ENCODE measurements at regions not wholly inside any gene's neighbourhood (a gene's known extent, or its start where the extent isn't known, plus 50 kb on each side); places are given as distances from the start of the nearest gene placed in this dataset.
"Not testable (repeated sequence)": the region's sequence is repeated elsewhere in the genome, so short reads cannot be mapped to it uniquely, and the experiment has no call there.

- no peak for DNase-seq
Observed at GRCh38 chr4:162610116-162610515, 446.3 kb upstream of the FSTL5 start.

GRCh38 chr4:162586266-162586665 is 422.5 kb upstream of the FSTL5 start:
- no peak for DNase-seq

GRCh38 chr4:162582180-162582579 is 418.4 kb upstream of the FSTL5 start:
- no peak for DNase-seq

GRCh38 chr4:162565730-162566129 is 401.9 kb upstream of the FSTL5 start:
- DNase-seq: no peak

GRCh38 chr4:162560073-162560472 is 396.3 kb upstream of the FSTL5 start:
- no peak for DNase-seq

- DNase-seq: no peak
Observed at GRCh38 chr4:162557516-162558106, 393.8 kb upstream of the FSTL5 start.

- DNase-seq: no peak
Observed at GRCh38 chr4:162535121-162535520, 371.3 kb upstream of the FSTL5 start.

- DNase-seq: no peak
Observed at GRCh38 chr4:162523171-162523570, 359.4 kb upstream of the FSTL5 start.

- DNase-seq: no peak
Observed at GRCh38 chr4:162522724-162523123, 358.9 kb upstream of the FSTL5 start.

- DNase-seq: no peak
Observed at GRCh38 chr4:162510937-162511336, 347.1 kb upstream of the FSTL5 start.

- no peak for DNase-seq
Observed at GRCh38 chr4:162510115-162510514, 346.3 kb upstream of the FSTL5 start.

GRCh38 chr4:162509333-162509732 is 345.5 kb upstream of the FSTL5 start:
- DNase-seq: no peak

- DNase-seq: peak; percentile 60
Observed at GRCh38 chr4:162506253-162506652, 342.5 kb upstream of the FSTL5 start.

- DNase-seq: no peak
Observed at GRCh38 chr4:162503868-162504267, 340.1 kb upstream of the FSTL5 start.

GRCh38 chr4:162502109-162502508 is 338.3 kb upstream of the FSTL5 start:
- no peak for DNase-seq

GRCh38 chr4:162499478-162499877 is 335.7 kb upstream of the FSTL5 start:
- no peak for DNase-seq

GRCh38 chr4:162498168-162498567 is 334.4 kb upstream of the FSTL5 start:
- no peak for DNase-seq

- peak; percentile 34 for DNase-seq
Observed at GRCh38 chr4:162497564-162498167, 333.9 kb upstream of the FSTL5 start.

- DNase-seq: no peak
Observed at GRCh38 chr4:162494935-162495334, 331.1 kb upstream of the FSTL5 start.

GRCh38 chr4:162485486-162485885 is 321.7 kb upstream of the FSTL5 start:
- peak; percentile 57 for DNase-seq

- DNase-seq: no peak
Observed at GRCh38 chr4:162475246-162475645, 311.4 kb upstream of the FSTL5 start.

- no peak for DNase-seq
Observed at GRCh38 chr4:162469977-162470376, 306.2 kb upstream of the FSTL5 start.

- not testable (repeated sequence) for DNase-seq
Observed at GRCh38 chr4:162465356-162465755, 301.6 kb upstream of the FSTL5 start.

GRCh38 chr4:162461952-162462351 is 298.2 kb upstream of the FSTL5 start:
- DNase-seq: no peak

GRCh38 chr4:162458051-162458450 is 294.3 kb upstream of the FSTL5 start:
- DNase-seq: no peak
